CD14-positive monocyte (primary cell): ENCODE measurements at regions not wholly inside any gene's neighbourhood (a gene's known extent, or its start where the extent isn't known, plus 50 kb on each side); places are given as distances from the start of the nearest gene placed in this dataset.

Source experiments
- DNase-seq, 3 donors: peaks; one replicate each; pipeline ENCODE4 v3.0.0-alpha.2; 2011 to 2022
- H2AFZ ChIP-seq: 2 replicates; pipeline ENCODE4 v1.6.0; 2012; ENCODE audit warnings: mild to moderate bottlenecking, low read depth, low read length, inconsistent platforms; ENCODE audit not compliant: insufficient read depth, poor library complexity, severe bottlenecking
- H3K27ac ChIP-seq, 2 donors: 1 replicate in 1 of 2; 2 replicates in 1 of 2; pipeline ENCODE4 v1.5.1; 2012 to 2013; ENCODE audit warnings: low read length in 2 of 2, control low read depth in 1 of 2, inconsistent platforms in 1 of 2, low read depth in 1 of 2, mild to moderate bottlenecking in 1 of 2
- H3K27me3 ChIP-seq, 2 donors: one replicate each; pipeline versions ENCODE4 v1.6.0 to v1.6.1; 2011 to 2013; ENCODE audit warnings: low read length in 2 of 2; ENCODE audit not compliant: control insufficient read depth in 2 of 2, insufficient read depth in 2 of 2
- H3K36me3 ChIP-seq, 2 donors: replicated peaks in 1 of 2; 1 replicate in 1 of 2; 2 replicates in 1 of 2; pipeline versions ENCODE4 v1.5.1 to v1.6.1; 2012 to 2013; ENCODE audit warnings: low read length in 2 of 2, control low read depth in 1 of 2, inconsistent platforms in 1 of 2, mild to moderate bottlenecking in 1 of 2; ENCODE audit not compliant: insufficient read depth in 2 of 2, control insufficient read depth in 1 of 2
- H3K4me1 ChIP-seq, 2 donors: 1 replicate in 1 of 2; 2 replicates in 1 of 2; pipeline versions ENCODE4 v1.5.1 to v1.6.1; 2012 to 2013; ENCODE audit warnings: low read length in 2 of 2, control low read depth in 1 of 2, inconsistent platforms in 1 of 2, mild to moderate bottlenecking in 1 of 2, moderate library complexity in 1 of 2; ENCODE audit not compliant: insufficient read depth in 2 of 2, control insufficient read depth in 1 of 2
- H3K4me2 ChIP-seq: replicated peaks from 2 replicates; pipeline ENCODE3; 2012; ENCODE audit warnings: low read length, moderate library complexity, mild to moderate bottlenecking; ENCODE audit not compliant: poor library complexity, severe bottlenecking; ENCODE audit errors: extremely low read depth
- H3K4me3 ChIP-seq, 3 experiments: fragments of 200-600 bp in 1 of 3; sonication (generic) in 1 of 3; replicated peaks in 1 of 3; 1 replicate in 2 of 3; 2 replicates in 1 of 3; pipeline ENCODE4 v1.5.1; 2011 to 2013; ENCODE audit warnings: low read length in 3 of 3, mild to moderate bottlenecking in 3 of 3, control low read depth in 2 of 3, low read depth in 2 of 3, inconsistent platforms in 1 of 3, moderate library complexity in 1 of 3
- H3K79me2 ChIP-seq: 2 replicates; pipeline ENCODE4 v1.6.0; 2012; ENCODE audit warnings: mild to moderate bottlenecking, control low read depth, inconsistent platforms, low read length, moderate library complexity; ENCODE audit not compliant: insufficient read depth
- H3K9ac ChIP-seq: 2 replicates; pipeline ENCODE4 v1.6.0; 2017; ENCODE audit warnings: low read length, mild to moderate bottlenecking; ENCODE audit not compliant: insufficient read depth, poor library complexity, severe bottlenecking
- H3K9me3 ChIP-seq, 2 donors: replicated peaks in 1 of 2; 1 replicate in 1 of 2; 2 replicates in 1 of 2; pipeline versions ENCODE4 v1.5.1 to v1.6.1; 2012 to 2013; ENCODE audit warnings: low read length in 2 of 2, control low read depth in 1 of 2; ENCODE audit not compliant: control insufficient read depth in 1 of 2, insufficient read depth in 1 of 2
- H4K20me1 ChIP-seq: 2 replicates; pipeline ENCODE4 v1.6.0; 2012; ENCODE audit warnings: mild to moderate bottlenecking, low read length, control low read depth, moderate library complexity; ENCODE audit not compliant: insufficient read depth
- H3K27ac Mint-ChIP-seq, 7 donors: one replicate each; pipeline ENCODE4 v1.8.0; 2020; ENCODE audit warnings: mild to moderate bottlenecking in 7 of 7, mixed read lengths in 7 of 7, moderate library complexity in 6 of 7, inconsistent platforms in 2 of 7
- H3K27me3 Mint-ChIP-seq, 3 donors: one replicate each; pipeline ENCODE4 v1.8.0; 2021 to 2022; ENCODE audit warnings: low read depth in 3 of 3, mild to moderate bottlenecking in 3 of 3, mixed read lengths in 3 of 3, moderate library complexity in 3 of 3, inconsistent platforms in 1 of 3
- H3K36me3 Mint-ChIP-seq, 2 donors: one replicate each; pipeline ENCODE4 v1.8.0; 2020; ENCODE audit warnings: mixed read lengths in 2 of 2, inconsistent platforms in 1 of 2, mild to moderate bottlenecking in 1 of 2
- H3K4me1 Mint-ChIP-seq: one replicate; pipeline ENCODE4 v1.8.0; 2020; ENCODE audit warnings: mild to moderate bottlenecking, mixed read lengths
- H3K4me3 Mint-ChIP-seq, 2 donors: one replicate each; pipeline ENCODE4 v1.8.0; 2020; ENCODE audit warnings: mild to moderate bottlenecking in 2 of 2, mixed read lengths in 2 of 2, moderate library complexity in 1 of 2
- H3K9me3 Mint-ChIP-seq, 7 donors: one replicate each; pipeline ENCODE4 v1.8.0; 2020 to 2022; ENCODE audit warnings: mixed read lengths in 7 of 7, mild to moderate bottlenecking in 6 of 7, moderate library complexity in 6 of 7, inconsistent platforms in 2 of 7
- CTCF ChIP-seq: fragments of 200-600 bp; IDR thresholded peaks from one replicate; pipeline ENCODE4 v1.8.0; 2022; ENCODE audit warnings: antibody characterized with exemption, mild to moderate bottlenecking
- WGBS: methylation state at CpG from one replicate; pipeline ENCODE4 v1.1.5; 2013; ENCODE audit warnings: missing lambda C conversion rate; ENCODE audit not compliant: insufficient coverage; 5-methylcytosine and 5-hydroxymethylcytosine counted together
- intact Hi-C, 2 donors: fragments of 100-400 bp; cut with micrococcal nuclease; formaldehyde crosslinking; loops; one replicate each; pipeline versions ENCODE4 v1.15.0 to v1.15.1; 2023

DNA sequence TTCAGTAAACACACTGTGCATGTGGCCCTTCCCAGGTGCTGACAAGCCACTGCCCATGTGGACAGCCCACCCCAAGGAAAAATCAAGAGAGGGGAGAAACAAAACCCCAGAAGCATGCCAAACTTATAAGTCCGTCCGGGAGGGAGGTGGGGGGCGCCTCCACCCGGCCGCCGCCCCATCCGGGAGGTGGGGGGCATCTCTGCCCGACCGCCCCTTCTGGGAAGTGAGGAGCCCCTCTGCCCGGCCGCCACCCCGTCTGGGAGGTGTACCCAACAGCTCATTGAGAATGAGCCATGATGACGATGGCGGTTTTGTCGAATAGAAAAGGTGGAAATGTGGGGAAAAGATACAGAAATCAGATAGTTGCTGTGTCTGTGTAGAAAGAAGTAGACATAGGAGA, 53.8 kb upstream of the C2CD4B start:
- no peaks in the 10 kb centered on the region for H3K27me3 ChIP-seq
- peaks cover 13 to 49% (median 32%) of the 10 kb centered on the region in 7 donors for H3K9me3 Mint-ChIP-seq
- H3K36me3 Mint-ChIP-seq, result no peaks in the 10 kb centered on the region
- no peak overlapping the region for H3K4me2 ChIP-seq
- no peak overlapping the region for H3K27ac Mint-ChIP-seq
- no peak for DNase-seq
- no peaks in the 10 kb centered on the region for H3K79me2 ChIP-seq
- no peaks in the 10 kb centered on the region for H3K4me1 Mint-ChIP-seq
- no peaks in the 10 kb centered on the region for H4K20me1 ChIP-seq
- H3K9me3 ChIP-seq, result peaks cover 24 to 34% of the 10 kb centered on the region in 2 donors
- H3K4me3 Mint-ChIP-seq, result no peak overlapping the region
- H3K9ac ChIP-seq, result no peak overlapping the region
- H3K27ac ChIP-seq, result no peak overlapping the region
- no peak overlapping the region for H3K4me3 ChIP-seq
- H3K27me3 Mint-ChIP-seq, result peaks cover 2 to 4% (median 3%) of the 10 kb centered on the region in 3 donors
- intact Hi-C loops, result no loop called here
- H2AFZ ChIP-seq, result no peak overlapping the region
- TF ChIP-seq CTCF, result no peak
- no peaks in the 10 kb centered on the region for H3K4me1 ChIP-seq
- H3K36me3 ChIP-seq, result no peaks in the 10 kb centered on the region
- 98% methylated on average over 11 of the region's 15 CpGs for WGBS

- no peak overlapping the region for H2AFZ ChIP-seq
- Mint-ChIP-seq H3K4me1 (no peaks in the 10 kb centered on the region), H3K27ac (no peak overlapping the region), H3K9me3 (peaks cover 18 to 49% (median 36%) of the 10 kb centered on the region in 7 donors), H3K27me3 (peaks cover 2 to 7% (median 3%) of the 10 kb centered on the region in 3 donors), H3K4me3 (no peak overlapping the region), H3K36me3 (no peaks in the 10 kb centered on the region)
- DNase-seq, result no peak
- no peaks in the 10 kb centered on the region for H4K20me1 ChIP-seq
- no peaks in the 10 kb centered on the region for H3K27me3 ChIP-seq
- no peak overlapping the region for H3K9ac ChIP-seq
- no peak overlapping the region for H3K4me3 ChIP-seq
- H3K36me3 ChIP-seq, result no peaks in the 10 kb centered on the region
- no peak overlapping the region for H3K27ac ChIP-seq
- no peak for TF ChIP-seq CTCF
- intact Hi-C loops, result no loop called here
- no peak overlapping the region for H3K4me2 ChIP-seq
- WGBS, result 85% methylated on average over 4 of the region's 5 CpGs
- H3K9me3 ChIP-seq, result peaks cover 24 to 40% of the 10 kb centered on the region in 2 donors
- H3K4me1 ChIP-seq, result no peaks in the 10 kb centered on the region
- H3K79me2 ChIP-seq, result no peaks in the 10 kb centered on the region
Measured at GRCh38 chr15:62219799-62220198, 54.7 kb upstream of the C2CD4B start.
